ENCODE measurements at regions not wholly inside any gene's neighbourhood (a gene's known extent, or its start where the extent isn't known, plus 50 kb on each side); places are given as distances from the start of the nearest gene placed in this dataset.

DNA sequence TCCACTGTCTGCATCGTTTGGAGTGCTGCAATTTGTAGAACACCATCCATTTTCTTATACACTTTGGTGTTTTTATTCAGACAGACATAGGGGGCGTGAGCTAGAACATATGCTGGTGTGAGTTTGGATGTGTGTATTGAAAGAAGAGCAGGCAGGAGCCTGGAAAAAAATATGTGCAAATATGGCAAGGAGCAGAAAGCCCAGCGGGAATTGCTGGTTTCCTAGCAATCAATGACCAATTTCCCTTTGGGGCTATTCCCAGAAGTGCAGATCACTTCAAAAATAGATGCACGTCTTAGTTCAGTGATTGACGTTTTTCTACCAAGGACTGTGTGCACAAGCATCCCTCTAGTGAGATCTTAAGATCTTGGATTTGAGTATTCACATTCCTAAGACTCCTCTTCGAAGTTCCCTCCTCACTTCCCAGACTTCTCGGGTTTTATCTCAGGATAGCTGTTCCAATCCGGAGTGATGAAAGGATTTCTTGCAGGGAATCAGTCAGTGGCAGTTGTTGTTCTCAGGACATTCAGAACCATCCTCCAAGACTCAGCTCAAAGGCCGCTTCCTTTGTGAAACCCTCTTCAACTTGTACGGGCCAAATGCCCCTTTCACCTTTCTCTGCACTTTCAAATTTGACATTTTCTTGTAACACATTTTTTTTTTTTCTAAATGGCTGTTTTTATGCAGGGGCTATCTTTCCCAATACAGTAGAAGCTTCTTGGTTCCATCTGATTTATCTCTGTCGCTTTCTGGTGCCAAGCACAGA lies 268.7 kb upstream of the ASIC2 start:
- no peaks in the 10 kb centered on the region for H3K4me1 ChIP-seq (ENCODE audit: control insufficient read depth, insufficient read depth, low read length)
- ChIA-PET POLR2A (ENCODE audit: unreplicated experiment) (no interaction called here), CTCF (no interaction called here)
- in situ Hi-C loops (cut with MboI; ENCODE audit: low sequenced_read_pairs) (no loop called here), intact Hi-C loops (cut with micrococcal nuclease) (no loop called here), dilution Hi-C loops (cut with HindIII; ENCODE audit: low sequenced_read_pairs, unreplicated experiment) (no loop called here)
- TF ChIP-seq MXI1 (IDR thresholded peaks at IDR 0.05; ENCODE audit: borderline replicate concordance, low read depth, low read length) (no peak), RFX5 (IDR thresholded peaks at IDR 0.05; ENCODE audit: low read depth, low read length) (no peak)
- TF ChIP-seq, protein P1, sequence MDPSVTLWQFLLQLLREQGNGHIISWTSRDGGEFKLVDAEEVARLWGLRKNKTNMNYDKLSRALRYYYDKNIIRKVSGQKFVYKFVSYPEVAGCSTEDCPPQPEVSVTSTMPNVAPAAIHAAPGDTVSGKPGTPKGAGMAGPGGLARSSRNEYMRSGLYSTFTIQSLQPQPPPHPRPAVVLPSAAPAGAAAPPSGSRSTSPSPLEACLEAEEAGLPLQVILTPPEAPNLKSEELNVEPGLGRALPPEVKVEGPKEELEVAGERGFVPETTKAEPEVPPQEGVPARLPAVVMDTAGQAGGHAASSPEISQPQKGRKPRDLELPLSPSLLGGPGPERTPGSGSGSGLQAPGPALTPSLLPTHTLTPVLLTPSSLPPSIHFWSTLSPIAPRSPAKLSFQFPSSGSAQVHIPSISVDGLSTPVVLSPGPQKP (IDR thresholded peaks at IDR 0.05; ENCODE audit: borderline replicate concordance, low read depth, low read length) = no peak
- no peaks in the 10 kb centered on the region for H3K9me1 ChIP-seq (ENCODE audit: insufficient read depth, low read length)
- no peak overlapping the region for H2BK120ac ChIP-seq (ENCODE audit: low read depth, low read length)
- H3K18ac ChIP-seq (ENCODE audit: low read depth, low read length) = no peak overlapping the region
- H3K9me3 ChIP-seq (ENCODE audit: control insufficient read depth, insufficient read depth, low read length) = peaks cover 6% of the 10 kb centered on the region; the same call in 1 of the 2 replicates
- H4K91ac ChIP-seq (ENCODE audit: insufficient read depth, low read depth, low read length) = no peak overlapping the region
- no peak overlapping the region for H2AK9ac ChIP-seq (replicated peaks; ENCODE audit: low read depth, low read length, poor library complexity)
- no peak overlapping the region for H3K9ac ChIP-seq (ENCODE audit: low read depth, low read length)
- no peak overlapping the region for H4K5ac ChIP-seq (ENCODE audit: low read depth, low read length)
- no peak overlapping the region for H3K27ac ChIP-seq (ENCODE audit: insufficient read depth, low read length)
- ATAC-seq (ENCODE audit: low read depth) (no peak), DNase-seq (no peak)
- no peak overlapping the region for H2AFZ ChIP-seq (replicated peaks; ENCODE audit: low read length, poor library complexity)
- no peaks in the 10 kb centered on the region for H3K27me3 ChIP-seq (ENCODE audit: control insufficient read depth, insufficient read depth, low read length)
- H3K56ac ChIP-seq (ENCODE audit: extremely low read depth, insufficient read depth, low read length) = no peak overlapping the region
- H3K14ac ChIP-seq (replicated peaks; ENCODE audit: low read depth, low read length) = no peak overlapping the region
- H3K4ac ChIP-seq (ENCODE audit: low read depth, low read length) = no peak overlapping the region
- H3K79me1 ChIP-seq (ENCODE audit: low read depth in 1 of 2, low read length in 2 of 2) = no peaks in the 10 kb centered on the region
- no peak overlapping the region for H3K23ac ChIP-seq (ENCODE audit: low read depth, low read length)
- no CpG with 5 or more reads among the region's 11 CpGs for WGBS, 2 experiments (ENCODE audit: extremely low coverage in 2 of 2, insufficient read length in 1 of 2)
- H2BK5ac ChIP-seq (ENCODE audit: low read depth, low read length, poor library complexity, severe bottlenecking) = no peak overlapping the region
- no TSS peak for BruUV-seq (replicated peaks)
- no peak overlapping the region for H3K4me2 ChIP-seq (ENCODE audit: low read depth, low read length)
- no peak overlapping the region for H2AK5ac ChIP-seq (ENCODE audit: low read depth, low read length)
- H3K4me3 ChIP-seq (ENCODE audit: insufficient read depth, low read depth, low read length) = no peak overlapping the region
- no peaks in the 10 kb centered on the region for H3K36me3 ChIP-seq (ENCODE audit: control insufficient read depth, insufficient read depth, low read length)
- no peaks in the 10 kb centered on the region for H4K20me1 ChIP-seq (ENCODE audit: insufficient read depth, low read length)
- no peak overlapping the region for H2BK20ac ChIP-seq (ENCODE audit: low read depth, low read length)
- no peak overlapping the region for H2BK15ac ChIP-seq (ENCODE audit: low read depth, low read length)
- no peak overlapping the region for H4K8ac ChIP-seq (ENCODE audit: low read depth in 2 of 2, low read length in 2 of 2)

Measured in IMR-90 (cell line).